RWPE2 (cell line): ENCODE measurements at regions not wholly inside any gene's neighbourhood (a gene's known extent, or its start where the extent isn't known, plus 50 kb on each side); places are given as distances from the start of the nearest gene placed in this dataset.

Source experiments
- ATAC-seq: fragments of 200-7000 bp; cut with Tn5 transposase; 3 replicates; pipeline ENCODE4 v1.9.1; 2021; ENCODE audit warnings: low read depth
- DNase-seq: peaks from one replicate; pipeline ENCODE4 v3.0.0-alpha.2; 2020; ENCODE audit warnings: low spot score
- H3K27ac ChIP-seq: fragments of 450-650 bp; 2 replicates; pipeline ENCODE4 v1.5.1; 2017; ENCODE audit warnings: mild to moderate bottlenecking; ENCODE audit not compliant: poor library complexity, severe bottlenecking
- H3K27me3 ChIP-seq: fragments of 250-450 bp; sonication (Bioruptor Pico); 2 replicates; pipeline ENCODE4 v1.5.1; 2021; ENCODE audit warnings: mild to moderate bottlenecking, moderate library complexity; ENCODE audit not compliant: insufficient read depth, poor library complexity, severe bottlenecking
- H3K36me3 ChIP-seq: fragments of 250-450 bp; sonication (Bioruptor Pico); 2 replicates; pipeline ENCODE4 v1.5.1; 2020; ENCODE audit warnings: low read depth, mild to moderate bottlenecking, moderate library complexity
- H3K4me1 ChIP-seq: fragments of 250-450 bp; sonication (Bioruptor Pico); 2 replicates; pipeline ENCODE4 v1.5.1; 2021; ENCODE audit warnings: mild to moderate bottlenecking, moderate library complexity; ENCODE audit not compliant: insufficient read depth, poor library complexity, severe bottlenecking
- H3K4me3 ChIP-seq: fragments of 250-450 bp; sonication (Bioruptor Pico); 2 replicates; pipeline ENCODE4 v1.5.1; 2021; ENCODE audit warnings: mild to moderate bottlenecking, moderate library complexity; ENCODE audit not compliant: severe bottlenecking
- H3K9me3 ChIP-seq: fragments of 250-450 bp; sonication (Bioruptor Pico); 2 replicates; pipeline ENCODE4 v1.5.1; 2021; ENCODE audit warnings: mild to moderate bottlenecking, moderate library complexity; ENCODE audit not compliant: severe bottlenecking
- CTCF ChIP-seq: fragments of 450-650 bp; IDR thresholded peaks from one replicate; pipeline ENCODE4 v1.5.1; 2017; ENCODE audit warnings: mild to moderate bottlenecking, moderate library complexity; ENCODE audit not compliant: poor library complexity, severe bottlenecking

DNA sequence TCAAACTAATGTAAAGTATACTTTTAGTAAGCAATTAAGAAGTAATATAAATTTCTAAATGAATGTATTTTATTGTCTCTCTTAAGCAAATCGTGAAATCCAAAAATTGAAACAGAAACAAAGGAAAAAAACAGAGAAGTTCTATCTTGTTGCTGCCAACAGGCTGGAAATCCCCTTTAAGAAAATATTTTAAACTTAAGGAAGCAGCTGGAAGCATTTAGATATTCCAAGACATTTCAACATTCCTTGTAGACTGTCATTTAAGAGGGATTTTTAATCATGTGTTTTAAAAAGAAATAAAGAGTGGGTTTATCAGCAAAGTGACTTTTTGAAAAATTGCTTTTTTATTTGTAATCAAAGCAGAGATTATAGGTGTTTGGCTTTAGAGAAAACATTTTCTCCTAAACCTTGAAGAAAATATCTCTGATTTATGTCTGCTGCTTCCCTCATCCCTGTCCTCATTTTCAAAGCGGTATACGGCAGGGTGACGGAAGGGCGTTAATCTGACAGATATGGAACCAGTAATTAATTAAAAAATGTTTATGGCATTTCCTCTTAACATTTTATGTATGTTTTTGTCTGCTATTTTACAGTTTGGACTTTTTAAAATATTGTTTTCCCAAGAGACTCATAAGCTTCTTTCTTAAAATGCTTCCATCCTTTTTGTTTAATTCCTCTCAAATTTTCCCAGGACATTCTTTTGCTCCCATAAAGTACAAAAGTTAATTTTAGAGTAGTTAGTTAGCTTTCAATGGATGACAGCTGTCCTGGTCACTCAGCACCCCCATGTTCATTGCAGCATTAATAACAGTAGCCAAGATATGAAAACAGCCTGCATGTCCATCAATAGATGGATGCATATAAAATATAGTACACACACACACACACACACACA lies 245.6 kb downstream of the LURAP1L start:
- Histone ChIP-seq H3K9me3 (no peaks in the 10 kb centered on the region), H3K4me1 (peaks cover 5% of the 10 kb centered on the region), H3K27ac (no peak overlapping the region), H3K27me3 (no peaks in the 10 kb centered on the region), H3K4me3 (no peak overlapping the region), H3K36me3 (no peaks in the 10 kb centered on the region)
- ATAC-seq (no peak), DNase-seq (no peak)
- no peak for TF ChIP-seq CTCF

DNA sequence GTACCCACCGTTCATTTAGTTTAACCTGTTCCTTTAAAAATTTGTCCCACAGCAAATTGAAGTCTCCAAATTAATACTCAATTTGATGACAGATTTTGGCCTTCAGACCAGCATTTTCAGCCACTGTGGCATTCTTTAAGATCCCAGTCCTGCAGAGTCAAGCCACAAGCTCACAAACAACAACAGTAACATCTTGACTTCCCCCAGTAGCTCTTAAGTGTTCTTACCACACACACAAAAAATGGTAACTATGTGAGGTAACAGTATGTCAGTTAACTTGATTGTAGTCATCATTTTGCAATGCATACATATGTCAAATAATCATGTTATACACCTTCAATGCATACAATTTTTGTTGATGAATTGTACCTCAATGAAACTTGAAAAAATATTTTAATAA lies 247.9 kb downstream of the LURAP1L start:
- no peaks in the 10 kb centered on the region for H3K9me3 ChIP-seq
- DNase-seq (no peak), ATAC-seq (no peak)
- H3K36me3 ChIP-seq = no peaks in the 10 kb centered on the region
- H3K4me1 ChIP-seq = peaks cover 5% of the 10 kb centered on the region
- no peak overlapping the region for H3K4me3 ChIP-seq
- no peak overlapping the region for H3K27ac ChIP-seq
- no peaks in the 10 kb centered on the region for H3K27me3 ChIP-seq
- TF ChIP-seq CTCF = no peak

DNA sequence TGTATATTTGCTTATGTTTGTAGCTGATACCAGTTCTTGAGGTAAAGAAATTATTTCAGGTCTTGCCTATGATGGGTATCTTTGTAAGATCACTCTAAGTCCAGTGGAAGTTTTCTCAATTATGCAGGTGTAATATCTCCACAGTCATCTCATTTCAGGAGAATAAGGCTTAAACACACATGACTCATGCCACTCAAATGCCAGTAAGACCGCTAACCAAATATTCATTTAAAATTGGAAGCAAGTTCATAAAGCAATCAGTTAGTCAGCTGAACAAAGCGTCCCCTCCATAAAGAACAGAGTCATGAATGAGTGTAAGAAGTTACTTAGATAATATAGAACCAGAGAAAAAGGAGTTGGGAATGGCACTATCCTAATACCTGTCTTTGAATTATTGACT lies 248.7 kb downstream of the LURAP1L start:
- no peaks in the 10 kb centered on the region for H3K36me3 ChIP-seq
- no peaks in the 10 kb centered on the region for H3K9me3 ChIP-seq
- no peak overlapping the region for H3K4me3 ChIP-seq
- ATAC-seq (peak; percentile 99), DNase-seq (no peak)
- H3K4me1 ChIP-seq = peaks cover 5% of the 10 kb centered on the region
- TF ChIP-seq CTCF = no peak
- no peak overlapping the region for H3K27ac ChIP-seq
- no peaks in the 10 kb centered on the region for H3K27me3 ChIP-seq

GRCh38 chr9:13026956-13027355 lies 252.1 kb downstream of the LURAP1L start:
- no peaks in the 10 kb centered on the region for H3K9me3 ChIP-seq
- ATAC-seq (no peak), DNase-seq (no peak)
- no peak for TF ChIP-seq CTCF
- peaks cover 5% of the 10 kb centered on the region for H3K4me1 ChIP-seq
- no peaks in the 10 kb centered on the region for H3K36me3 ChIP-seq
- no peak overlapping the region for H3K27ac ChIP-seq
- no peaks in the 10 kb centered on the region for H3K27me3 ChIP-seq
- H3K4me3 ChIP-seq = no peak overlapping the region

DNA sequence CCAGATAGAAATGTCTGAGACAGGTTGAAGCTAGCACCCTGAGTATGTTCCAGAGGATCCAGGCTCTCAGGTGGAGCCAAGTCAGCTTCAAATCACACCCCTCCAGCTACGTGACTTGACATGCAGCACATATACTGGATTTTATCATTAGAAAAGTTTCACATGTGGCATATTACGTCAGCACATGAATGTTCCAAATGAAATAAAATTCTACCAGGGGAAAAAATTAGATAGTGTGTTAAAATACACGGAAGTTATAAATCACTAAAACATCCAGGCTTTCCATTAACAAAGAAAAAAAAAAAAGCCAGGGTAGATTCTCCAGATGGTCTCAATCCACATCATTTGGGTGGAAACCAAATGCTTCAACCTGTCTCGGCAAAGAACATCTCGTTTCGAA lies 251.6 kb downstream of the MPDZ start:
- Histone ChIP-seq H3K4me3 (no peak overlapping the region), H3K27me3 (no peaks in the 10 kb centered on the region), H3K36me3 (no peaks in the 10 kb centered on the region), H3K27ac (no peak overlapping the region), H3K4me1 (peaks cover 4% of the 10 kb centered on the region), H3K9me3 (no peaks in the 10 kb centered on the region)
- no peak for DNase-seq
- ATAC-seq = no peak
- TF ChIP-seq CTCF = no peak
